Activated naive CD4-positive, alpha-beta T cell treated with anti-CD3 and anti-CD28 coated beads, Interleukin-2, amount 10 ng/mL, durations not matched to agents 7 days and 5 days (primary cell): ENCODE measurements at regions not wholly inside any gene's neighbourhood (a gene's known extent, or its start where the extent isn't known, plus 50 kb on each side); places are given as distances from the start of the nearest gene placed in this dataset.
"Not testable (repeated sequence)": the region's sequence is repeated elsewhere in the genome, so short reads cannot be mapped to it uniquely, and the experiment has no call there.

Experiments
- CTCF ChIA-PET: fragments of 350-600 bp; sonication (Branson Sonifier 250); formaldehyde crosslinking; loops from one replicate; lab custom pipeline; 2021; ENCODE audit warnings: antibody characterized with exemption; lab: Charles Lee
- DNase-seq: peaks from one replicate; pipeline ENCODE4 v3.0.0-alpha.2; 2020
- H3K27ac Mint-ChIP-seq: one replicate; pipeline ENCODE4 v1.8.0; 2021; ENCODE audit warnings: mild to moderate bottlenecking, moderate library complexity, mixed read lengths
- H3K27me3 Mint-ChIP-seq: one replicate; pipeline ENCODE4 v1.8.0; 2021; ENCODE audit warnings: mild to moderate bottlenecking, mixed read lengths
- H3K36me3 Mint-ChIP-seq: one replicate; pipeline ENCODE4 v1.8.0; 2021; ENCODE audit warnings: mixed read lengths
- H3K4me1 Mint-ChIP-seq: one replicate; pipeline ENCODE4 v1.8.0; 2021; ENCODE audit warnings: mixed read lengths
- H3K4me3 Mint-ChIP-seq: one replicate; pipeline ENCODE4 v1.8.0; 2021; ENCODE audit warnings: mild to moderate bottlenecking, moderate library complexity, mixed read lengths
- H3K9me3 Mint-ChIP-seq: one replicate; pipeline ENCODE4 v1.8.0; 2021; ENCODE audit warnings: mixed read lengths

GRCh38 chr7:122248472-122248871 is 56.1 kb downstream of the FEZF1 start:
- no peaks in the 10 kb centered on the region for H3K4me1 Mint-ChIP-seq
- H3K9me3 Mint-ChIP-seq: no peaks in the 10 kb centered on the region
- CTCF ChIA-PET: no interaction called here
- no peaks in the 10 kb centered on the region for H3K27me3 Mint-ChIP-seq
- no peak overlapping the region for H3K27ac Mint-ChIP-seq
- H3K4me3 Mint-ChIP-seq: no peak overlapping the region
- no peak for DNase-seq
- H3K36me3 Mint-ChIP-seq: no peaks in the 10 kb centered on the region

GRCh38 chr7:122238729-122239128 is 65.8 kb downstream of the FEZF1 start:
- H3K4me1 Mint-ChIP-seq, H3K36me3 Mint-ChIP-seq, DNase-seq, CTCF ChIA-PET, H3K27me3 Mint-ChIP-seq, H3K9me3 Mint-ChIP-seq, H3K27ac Mint-ChIP-seq, H3K4me3 Mint-ChIP-seq: not testable (repeated sequence)

GRCh38 chr7:122238297-122238696 is 66.3 kb downstream of the FEZF1 start:
- CTCF ChIA-PET, DNase-seq, H3K36me3 Mint-ChIP-seq, H3K27me3 Mint-ChIP-seq, H3K4me1 Mint-ChIP-seq, H3K4me3 Mint-ChIP-seq, H3K27ac Mint-ChIP-seq, H3K9me3 Mint-ChIP-seq: not testable (repeated sequence)

GRCh38 chr7:122225874-122226273 is 78.7 kb downstream of the FEZF1 start:
- no peak overlapping the region for H3K4me3 Mint-ChIP-seq
- CTCF ChIA-PET: interaction anchor here (1.5 kb wide), 1 partner anchor 13 kb away, joined by 3 read pairs; no protein-coding TSS in a partner anchor
- no peaks in the 10 kb centered on the region for H3K9me3 Mint-ChIP-seq
- no peaks in the 10 kb centered on the region for H3K27me3 Mint-ChIP-seq
- H3K27ac Mint-ChIP-seq: no peak overlapping the region
- no peaks in the 10 kb centered on the region for H3K36me3 Mint-ChIP-seq
- no peaks in the 10 kb centered on the region for H3K4me1 Mint-ChIP-seq
- DNase-seq: no peak

- no peak for DNase-seq
- H3K9me3 Mint-ChIP-seq: no peaks in the 10 kb centered on the region
- CTCF ChIA-PET: no interaction called here
Measured at GRCh38 chr7:122219253-122219865, 75.3 kb upstream of the AASS start.

GRCh38 chr7:122217125-122217524 is 73.1 kb upstream of the AASS start:
- no peaks in the 10 kb centered on the region for H3K4me1 Mint-ChIP-seq
- no peaks in the 10 kb centered on the region for H3K36me3 Mint-ChIP-seq
- no peak overlapping the region for H3K4me3 Mint-ChIP-seq
- CTCF ChIA-PET: no interaction called here
- DNase-seq: no peak
- no peak overlapping the region for H3K27ac Mint-ChIP-seq
- H3K9me3 Mint-ChIP-seq: no peaks in the 10 kb centered on the region
- H3K27me3 Mint-ChIP-seq: no peaks in the 10 kb centered on the region

More at GRCh38 chr7:122219253-122219865, 75.3 kb upstream of the AASS start:
- Mint-ChIP-seq H3K4me3 (no peak overlapping the region), H3K27me3 (no peaks in the 10 kb centered on the region), H3K36me3 (no peaks in the 10 kb centered on the region), H3K27ac (no peak overlapping the region), H3K4me1 (no peaks in the 10 kb centered on the region)

- DNase-seq: no peak
- Mint-ChIP-seq H3K27me3 (no peaks in the 10 kb centered on the region), H3K9me3 (peaks cover 2% of the 10 kb centered on the region), H3K36me3 (no peaks in the 10 kb centered on the region), H3K27ac (no peak overlapping the region), H3K4me3 (no peak overlapping the region), H3K4me1 (no peaks in the 10 kb centered on the region)
- CTCF ChIA-PET: interaction anchor here (1.2 kb wide), 1 partner anchor 12 kb away, joined by 3 read pairs; no protein-coding TSS in a partner anchor
Measured at GRCh38 chr7:122212754-122213153, 68.7 kb upstream of the AASS start.

GRCh38 chr7:122211362-122211761 is 67.3 kb upstream of the AASS start:
- CTCF ChIA-PET: no interaction called here
- Mint-ChIP-seq H3K4me1 (no peaks in the 10 kb centered on the region), H3K27me3 (no peaks in the 10 kb centered on the region), H3K4me3 (no peak overlapping the region), H3K27ac (no peak overlapping the region), H3K36me3 (no peaks in the 10 kb centered on the region), H3K9me3 (peaks cover 6% of the 10 kb centered on the region)
- DNase-seq: no peak

GRCh38 chr7:122206985-122207384 is 62.9 kb upstream of the AASS start:
- CTCF ChIA-PET: no interaction called here
- Mint-ChIP-seq H3K4me1 (no peaks in the 10 kb centered on the region), H3K36me3 (no peaks in the 10 kb centered on the region), H3K27me3 (no peaks in the 10 kb centered on the region), H3K4me3 (no peak overlapping the region), H3K9me3 (peaks cover 7% of the 10 kb centered on the region), H3K27ac (no peak overlapping the region)
- no peak for DNase-seq

- H3K9me3 Mint-ChIP-seq: peaks cover 6% of the 10 kb centered on the region
- CTCF ChIA-PET: no interaction called here
- no peak for DNase-seq
Measured at GRCh38 chr7:122203814-122204213, 59.8 kb upstream of the AASS start.

GRCh38 chr7:122200888-122201287 is 56.8 kb upstream of the AASS start:
- H3K36me3 Mint-ChIP-seq: no peaks in the 10 kb centered on the region
- CTCF ChIA-PET: no interaction called here
- no peak for DNase-seq
- peaks cover 2% of the 10 kb centered on the region for H3K9me3 Mint-ChIP-seq
- H3K27ac Mint-ChIP-seq: no peak overlapping the region
- no peak overlapping the region for H3K4me3 Mint-ChIP-seq
- no peaks in the 10 kb centered on the region for H3K27me3 Mint-ChIP-seq
- no peaks in the 10 kb centered on the region for H3K4me1 Mint-ChIP-seq

More at GRCh38 chr7:122203814-122204213, 59.8 kb upstream of the AASS start:
- Mint-ChIP-seq H3K4me3 (no peak overlapping the region), H3K36me3 (no peaks in the 10 kb centered on the region), H3K27ac (no peak overlapping the region), H3K4me1 (no peaks in the 10 kb centered on the region), H3K27me3 (no peaks in the 10 kb centered on the region)

- Mint-ChIP-seq H3K4me3 (no peak overlapping the region), H3K4me1 (no peaks in the 10 kb centered on the region), H3K27me3 (no peaks in the 10 kb centered on the region), H3K9me3 (no peaks in the 10 kb centered on the region), H3K27ac (no peak overlapping the region), H3K36me3 (no peaks in the 10 kb centered on the region)
- no peak for DNase-seq
- CTCF ChIA-PET: no interaction called here
Measured at GRCh38 chr7:122199171-122199570, 55.1 kb upstream of the AASS start.

GRCh38 chr7:122198581-122198980 is 54.5 kb upstream of the AASS start:
- Mint-ChIP-seq H3K27ac (no peak overlapping the region), H3K27me3 (no peaks in the 10 kb centered on the region), H3K36me3 (no peaks in the 10 kb centered on the region), H3K9me3 (no peaks in the 10 kb centered on the region), H3K4me1 (no peaks in the 10 kb centered on the region), H3K4me3 (no peak overlapping the region)
- CTCF ChIA-PET: no interaction called here
- DNase-seq: no peak
